Mucosa of stomach (tissue), 1 donor: ENCODE measurements at regions not wholly inside any gene's neighbourhood (a gene's known extent, or its start where the extent isn't known, plus 50 kb on each side); places are given as distances from the start of the nearest gene placed in this dataset.

Experiments
- H3K27me3 ChIP-seq: one replicate; pipeline ENCODE4 v1.7.0; 2013; ENCODE audit warnings: mild to moderate bottlenecking, low read length; ENCODE audit not compliant: control insufficient read depth, insufficient read depth
- H3K36me3 ChIP-seq: one replicate; pipeline ENCODE4 v1.7.0; 2013; ENCODE audit warnings: low read length; ENCODE audit not compliant: control insufficient read depth, insufficient read depth
- H3K4me1 ChIP-seq: one replicate; pipeline ENCODE4 v1.7.0; 2013; ENCODE audit warnings: mild to moderate bottlenecking, low read length; ENCODE audit not compliant: control insufficient read depth, insufficient read depth
- H3K4me3 ChIP-seq: one replicate; pipeline ENCODE4 v1.7.0; 2013; ENCODE audit warnings: low read length
- H3K9ac ChIP-seq: one replicate; pipeline ENCODE4 v1.7.0; 2013; ENCODE audit warnings: mild to moderate bottlenecking, low read length, moderate library complexity
- H3K9me3 ChIP-seq: one replicate; pipeline ENCODE4 v1.7.0; 2013; ENCODE audit warnings: mild to moderate bottlenecking, low read length, moderate library complexity; ENCODE audit not compliant: control insufficient read depth
- donor health status: Pancreatic carcinoma.

GRCh38 chr7:18210377-18210776 is 182.7 kb upstream of the PRPS1L1 start:
- Histone ChIP-seq H3K9ac (no peak overlapping the region), H3K27me3 (no peaks in the 10 kb centered on the region), H3K4me1 (no peaks in the 10 kb centered on the region), H3K9me3 (no peaks in the 10 kb centered on the region), H3K36me3 (no peaks in the 10 kb centered on the region), H3K4me3 (no peak overlapping the region)

- Histone ChIP-seq H3K4me3 (no peak overlapping the region), H3K27me3 (no peaks in the 10 kb centered on the region), H3K4me1 (no peaks in the 10 kb centered on the region), H3K36me3 (no peaks in the 10 kb centered on the region), H3K9me3 (no peaks in the 10 kb centered on the region), H3K9ac (no peak overlapping the region)
These were observed 183.1 kb upstream of the PRPS1L1 start for GRCh38 chr7:18210788-18211187.

- Histone ChIP-seq H3K27me3 (no peaks in the 10 kb centered on the region), H3K9ac (no peak overlapping the region), H3K4me1 (no peaks in the 10 kb centered on the region), H3K9me3 (no peaks in the 10 kb centered on the region), H3K36me3 (no peaks in the 10 kb centered on the region), H3K4me3 (no peak overlapping the region)
These were observed 184.7 kb upstream of the PRPS1L1 start for GRCh38 chr7:18212308-18212707.

- Histone ChIP-seq H3K36me3 (no peaks in the 10 kb centered on the region), H3K4me1 (no peaks in the 10 kb centered on the region), H3K4me3 (no peak overlapping the region), H3K9me3 (no peaks in the 10 kb centered on the region), H3K9ac (no peak overlapping the region), H3K27me3 (no peaks in the 10 kb centered on the region)
These were observed 185.1 kb upstream of the PRPS1L1 start for GRCh38 chr7:18212758-18213157.

GRCh38 chr7:18213652-18214051 is 186.0 kb upstream of the PRPS1L1 start:
- no peaks in the 10 kb centered on the region for H3K36me3 ChIP-seq
- no peaks in the 10 kb centered on the region for H3K9me3 ChIP-seq
- no peak overlapping the region for H3K9ac ChIP-seq
- H3K4me1 ChIP-seq, result no peaks in the 10 kb centered on the region
- no peaks in the 10 kb centered on the region for H3K27me3 ChIP-seq
- H3K4me3 ChIP-seq, result no peak overlapping the region

- Histone ChIP-seq H3K27me3 (no peaks in the 10 kb centered on the region), H3K9ac (no peak overlapping the region), H3K36me3 (no peaks in the 10 kb centered on the region), H3K4me1 (no peaks in the 10 kb centered on the region), H3K4me3 (no peak overlapping the region), H3K9me3 (no peaks in the 10 kb centered on the region)
These were observed 188.6 kb upstream of the PRPS1L1 start for GRCh38 chr7:18216270-18216669.

GRCh38 chr7:18221377-18222293 is 194.0 kb upstream of the PRPS1L1 start:
- Histone ChIP-seq H3K27me3 (no peaks in the 10 kb centered on the region), H3K36me3 (no peaks in the 10 kb centered on the region), H3K4me1 (no peaks in the 10 kb centered on the region), H3K4me3 (no peak overlapping the region), H3K9ac (no peak overlapping the region), H3K9me3 (no peaks in the 10 kb centered on the region)

- Histone ChIP-seq H3K9me3 (no peaks in the 10 kb centered on the region), H3K27me3 (no peaks in the 10 kb centered on the region), H3K4me1 (no peaks in the 10 kb centered on the region), H3K9ac (no peak overlapping the region), H3K36me3 (no peaks in the 10 kb centered on the region), H3K4me3 (no peak overlapping the region)
These were observed 195.0 kb upstream of the PRPS1L1 start for GRCh38 chr7:18222636-18223035.

- no peaks in the 10 kb centered on the region for H3K9me3 ChIP-seq
- no peaks in the 10 kb centered on the region for H3K27me3 ChIP-seq
- H3K4me1 ChIP-seq, result no peaks in the 10 kb centered on the region
- no peak overlapping the region for H3K9ac ChIP-seq
- no peaks in the 10 kb centered on the region for H3K36me3 ChIP-seq
- no peak overlapping the region for H3K4me3 ChIP-seq
These were observed 196.5 kb upstream of the PRPS1L1 start for GRCh38 chr7:18224138-18224537.

- no peaks in the 10 kb centered on the region for H3K4me1 ChIP-seq
- H3K36me3 ChIP-seq, result no peaks in the 10 kb centered on the region
- no peak overlapping the region for H3K4me3 ChIP-seq
- H3K27me3 ChIP-seq, result no peaks in the 10 kb centered on the region
- H3K9ac ChIP-seq, result no peak overlapping the region
- H3K9me3 ChIP-seq, result no peaks in the 10 kb centered on the region
These were observed 197.4 kb upstream of the PRPS1L1 start for GRCh38 chr7:18225067-18225466.

- H3K9ac ChIP-seq, result no peak overlapping the region
- no peaks in the 10 kb centered on the region for H3K27me3 ChIP-seq
- no peaks in the 10 kb centered on the region for H3K9me3 ChIP-seq
- no peaks in the 10 kb centered on the region for H3K4me1 ChIP-seq
- no peaks in the 10 kb centered on the region for H3K36me3 ChIP-seq
- no peak overlapping the region for H3K4me3 ChIP-seq
These were observed 199.0 kb upstream of the PRPS1L1 start for GRCh38 chr7:18226598-18226997.

GRCh38 chr7:18228686-18229085 is 201.0 kb upstream of the PRPS1L1 start:
- Histone ChIP-seq H3K27me3 (no peaks in the 10 kb centered on the region), H3K4me1 (no peaks in the 10 kb centered on the region), H3K36me3 (no peaks in the 10 kb centered on the region), H3K9me3 (no peaks in the 10 kb centered on the region), H3K4me3 (no peak overlapping the region), H3K9ac (no peak overlapping the region)
